ENCODE measurements at regions not wholly inside any gene's neighbourhood (a gene's known extent, or its start where the extent isn't known, plus 50 kb on each side); places are given as distances from the start of the nearest gene placed in this dataset.

GRCh38 chr6:77038807-77039206 is 424.5 kb downstream of the HTR1B start:
- H3K4me3 ChIP-seq (ENCODE audit: low read length) = no peak overlapping the region
- TF ChIP-seq CTCF (IDR thresholded peaks at IDR 0.05; ENCODE audit: insufficient read depth, low read depth, low read length, missing control alignments) = no peak
- DNase-seq (ENCODE audit: low read depth) = peak; percentile 29

DNA sequence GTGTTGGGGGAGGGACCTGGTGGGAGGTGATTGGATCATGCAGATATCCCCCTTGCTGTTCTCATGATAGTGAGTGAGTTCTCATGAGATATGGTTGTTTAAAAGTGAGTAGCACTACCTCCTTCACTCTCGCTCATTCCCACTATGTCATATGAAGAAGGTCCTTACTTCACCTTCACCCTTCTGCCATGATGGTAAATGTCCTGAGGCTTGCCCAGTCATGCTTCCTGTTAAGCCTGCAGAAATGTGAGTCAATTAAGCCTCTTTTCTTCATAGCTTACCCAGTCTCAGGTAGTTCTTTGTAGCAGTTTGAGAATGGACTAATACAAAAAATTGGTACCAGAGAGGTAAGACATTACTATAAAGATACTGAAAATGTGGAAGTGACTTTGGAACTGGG is 425.9 kb downstream of the HTR1B start:
- H3K4me3 ChIP-seq (ENCODE audit: low read length) = no peak overlapping the region
- TF ChIP-seq CTCF (IDR thresholded peaks at IDR 0.05; ENCODE audit: insufficient read depth, low read depth, low read length, missing control alignments) = no peak
- DNase-seq (ENCODE audit: low read depth) = peak; percentile 78

- DNase-seq (ENCODE audit: low read depth) = no peak
- no peak overlapping the region for H3K4me3 ChIP-seq (ENCODE audit: low read length)
- TF ChIP-seq CTCF (IDR thresholded peaks at IDR 0.05; ENCODE audit: insufficient read depth, low read depth, low read length, missing control alignments) = no peak
These were observed 426.9 kb downstream of the HTR1B start for GRCh38 chr6:77036400-77036799.

DNA sequence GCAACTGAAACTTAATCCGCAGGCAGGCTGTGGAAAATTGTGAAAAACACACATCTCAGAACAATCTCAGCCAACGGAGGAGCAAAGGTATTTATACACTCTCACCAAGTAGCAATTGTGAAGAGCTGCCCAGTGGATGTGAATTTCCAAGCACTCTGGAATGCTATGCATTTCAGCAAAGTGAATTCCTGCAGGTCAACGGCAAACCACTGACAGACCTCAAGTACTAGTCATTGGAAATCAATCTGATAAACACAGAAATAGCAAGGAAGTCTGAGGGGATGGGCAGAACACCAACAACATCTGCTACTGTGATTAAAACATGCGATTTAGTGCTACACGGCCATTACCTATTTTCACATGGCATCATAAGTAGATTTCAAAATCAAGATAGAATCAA is 429.1 kb downstream of the HTR1B start:
- DNase-seq (ENCODE audit: low read depth) = peak; percentile 29
- TF ChIP-seq CTCF (IDR thresholded peaks at IDR 0.05; ENCODE audit: insufficient read depth, low read depth, low read length, missing control alignments) = no peak
- H3K4me3 ChIP-seq (ENCODE audit: low read length) = no peak overlapping the region

GRCh38 chr6:77030929-77031674 is 432.2 kb downstream of the HTR1B start:
- DNase-seq (ENCODE audit: low read depth) = no peak
- H3K4me3 ChIP-seq (ENCODE audit: low read length) = no peak overlapping the region
- no peak for TF ChIP-seq CTCF (IDR thresholded peaks at IDR 0.05; ENCODE audit: insufficient read depth, low read depth, low read length, missing control alignments)

DNA sequence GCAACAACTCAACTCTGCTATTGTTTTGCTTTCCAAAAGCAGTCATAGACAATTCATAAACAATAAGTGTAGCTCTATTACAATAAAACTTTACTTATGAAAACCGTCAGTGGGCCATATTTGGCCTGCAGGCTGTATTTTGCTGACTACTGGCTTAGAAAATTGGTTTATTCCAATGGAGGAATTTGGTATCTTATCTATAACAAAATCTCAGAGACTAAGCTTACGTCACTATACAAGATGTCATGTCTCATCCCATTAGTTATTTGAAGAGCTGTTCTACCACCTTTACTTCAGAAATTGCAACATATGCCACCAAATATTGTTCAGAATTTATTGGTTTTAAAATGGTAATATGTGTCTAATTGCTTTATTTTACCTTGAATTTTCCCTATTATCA is 436.9 kb downstream of the HTR1B start:
- no peak for DNase-seq (ENCODE audit: low read depth)
- no peak overlapping the region for H3K4me3 ChIP-seq (ENCODE audit: low read length)
- TF ChIP-seq CTCF (IDR thresholded peaks at IDR 0.05; ENCODE audit: insufficient read depth, low read depth, low read length, missing control alignments) = no peak

DNA sequence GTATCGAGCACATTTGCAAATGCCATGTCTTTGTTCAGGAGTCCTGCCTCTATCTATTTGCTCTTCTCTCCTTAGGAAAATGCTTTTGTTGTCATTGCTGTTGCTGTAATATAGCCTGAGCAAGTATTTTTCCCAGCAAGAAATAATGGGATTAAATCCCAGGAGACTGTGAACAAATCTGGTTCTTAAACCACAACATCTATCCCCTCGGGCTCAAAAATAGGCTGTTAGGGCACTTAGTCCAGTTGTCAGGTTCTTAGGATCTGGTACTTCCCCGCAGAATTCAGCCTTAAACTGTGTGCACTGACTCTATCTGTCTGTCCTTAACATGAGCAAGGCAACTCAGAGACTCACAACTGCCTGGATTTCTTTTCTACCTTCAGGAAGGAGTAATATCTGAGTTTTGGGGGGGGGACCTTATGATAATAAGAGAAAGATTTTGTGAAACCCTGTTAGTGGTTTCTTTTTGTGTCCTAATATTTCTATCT is 437.5 kb downstream of the HTR1B start:
- no peak overlapping the region for H3K4me3 ChIP-seq (ENCODE audit: low read length)
- DNase-seq (ENCODE audit: low read depth) = no peak
- no peak for TF ChIP-seq CTCF (IDR thresholded peaks at IDR 0.05; ENCODE audit: insufficient read depth, low read depth, low read length, missing control alignments)

Data from epithelial cell of esophagus (primary cell).